HG03280 (cell line): ENCODE measurements at regions not wholly inside any gene's neighbourhood (a gene's known extent, or its start where the extent isn't known, plus 50 kb on each side); places are given as distances from the start of the nearest gene placed in this dataset.

Source experiments
- ATAC-seq: cut with Tn5 transposase; IDR thresholded peaks from one replicate; pipeline ENCODE4 v1.9.1; 2021; ENCODE audit warnings: mild to moderate bottlenecking, moderate library complexity; ENCODE audit not compliant: unreplicated experiment

- no peak for ATAC-seq
These were observed 182.7 kb upstream of the HNRNPA3 start for GRCh38 chr2:177029901-177030300.

- ATAC-seq, result no peak
These were observed 182.0 kb upstream of the HNRNPA3 start for GRCh38 chr2:177030451-177031105.

DNA sequence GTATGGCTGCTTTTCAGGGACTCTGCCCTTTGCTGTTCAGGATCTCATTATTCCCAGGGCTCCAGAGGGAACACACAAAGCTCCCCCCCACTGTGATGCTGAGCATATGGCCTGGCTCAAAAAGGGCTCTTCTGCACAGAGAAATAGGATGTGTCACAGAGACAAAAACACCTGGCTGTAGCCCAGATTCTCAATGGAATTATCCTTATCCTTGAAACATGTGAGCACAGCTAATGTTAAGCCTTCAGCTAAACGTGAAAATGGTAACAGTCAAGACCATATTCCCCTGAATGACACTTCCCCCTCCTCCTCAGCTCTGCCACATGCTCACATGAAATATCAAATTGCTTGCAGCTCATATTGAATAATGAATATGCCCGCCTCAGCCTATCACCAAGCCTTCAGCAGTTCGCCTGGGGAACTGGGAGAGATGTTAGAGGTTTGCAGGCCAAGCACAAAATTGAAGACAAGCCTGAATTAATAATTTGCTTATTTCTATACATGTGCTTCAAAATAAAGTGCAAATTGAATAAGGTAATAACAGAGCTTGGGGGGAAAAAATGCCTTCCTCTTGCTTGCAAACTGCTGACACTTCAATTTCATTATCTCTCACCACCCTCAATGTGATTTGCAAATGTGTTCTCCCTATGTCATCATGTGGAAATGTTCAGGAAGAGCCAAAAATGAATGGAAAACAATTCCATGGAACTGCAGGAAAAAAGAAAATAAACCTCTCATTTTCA, 181.0 kb upstream of the HNRNPA3 start:
- no peak for ATAC-seq

GRCh38 chr2:177036747-177037146, 175.8 kb upstream of the HNRNPA3 start:
- ATAC-seq, result no peak

DNA sequence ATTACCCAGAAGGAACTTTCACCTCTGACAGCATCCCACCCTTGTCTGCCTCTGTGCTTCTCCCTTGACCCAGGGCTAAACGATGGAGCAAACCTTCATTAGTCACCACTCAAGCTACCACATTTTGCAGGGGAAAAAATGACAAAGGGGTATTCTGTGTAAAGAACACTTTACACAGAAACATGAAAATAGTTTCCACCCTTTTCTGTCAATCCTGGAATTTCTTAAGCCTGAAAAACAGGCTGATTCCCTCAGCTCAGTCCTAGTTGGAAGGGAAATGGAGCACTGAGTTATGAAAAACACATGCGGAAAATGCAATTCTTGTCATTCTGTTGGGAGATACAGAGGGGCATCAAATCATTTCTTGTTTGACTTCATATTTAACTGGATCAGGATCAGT, 175.0 kb upstream of the HNRNPA3 start:
- no peak for ATAC-seq

- ATAC-seq, result no peak
These were observed 173.7 kb upstream of the HNRNPA3 start for GRCh38 chr2:177038787-177039484.

DNA sequence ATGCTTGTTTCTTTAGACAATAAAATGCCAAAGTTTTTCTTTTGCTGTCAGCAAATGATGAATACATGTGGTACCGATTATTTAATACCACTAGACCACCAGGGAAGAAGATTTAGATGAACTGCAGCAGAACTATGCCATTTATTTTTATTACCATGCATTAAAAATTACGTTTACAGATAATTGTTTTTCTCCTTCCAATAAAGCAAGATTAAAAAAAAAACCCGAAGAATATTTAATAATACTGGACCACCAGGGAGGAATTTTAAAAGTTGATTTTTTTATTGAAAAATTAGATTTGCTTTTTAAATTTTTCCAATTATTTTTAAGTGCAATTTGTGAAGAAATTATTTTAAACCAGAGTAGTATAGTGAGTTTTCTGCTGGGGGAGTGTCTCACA, 170.3 kb upstream of the HNRNPA3 start:
- no peak for ATAC-seq

- ATAC-seq, result no peak
These were observed 167.9 kb upstream of the HNRNPA3 start for GRCh38 chr2:177044671-177045070.

GRCh38 chr2:177048981-177049380, 163.6 kb upstream of the HNRNPA3 start:
- no peak for ATAC-seq

- no peak for ATAC-seq
These were observed 161.3 kb upstream of the HNRNPA3 start for GRCh38 chr2:177051278-177051677.

GRCh38 chr2:177052471-177052870, 160.1 kb upstream of the HNRNPA3 start:
- no peak for ATAC-seq

DNA sequence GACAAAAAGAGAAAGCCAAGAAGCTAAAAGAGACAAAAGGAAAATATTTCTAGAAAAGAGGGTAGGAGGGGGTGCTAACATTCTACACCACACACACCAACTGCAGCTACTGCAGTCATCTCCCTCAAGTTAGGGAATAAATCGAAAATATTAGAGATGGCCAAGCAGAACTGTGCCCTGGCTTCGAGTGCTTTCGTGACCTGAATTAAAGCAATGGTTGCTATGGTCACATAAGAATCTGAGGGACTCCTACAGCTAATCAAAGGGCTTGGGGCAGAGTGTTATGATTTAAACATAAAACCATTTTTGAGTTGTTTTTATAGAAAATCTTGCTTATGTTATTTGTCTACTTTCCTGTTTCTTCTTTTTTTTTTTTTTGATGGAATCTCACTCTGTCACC, 159.6 kb upstream of the HNRNPA3 start:
- ATAC-seq, result no peak

GRCh38 chr2:177053716-177054115, 158.9 kb upstream of the HNRNPA3 start:
- no peak for ATAC-seq

DNA sequence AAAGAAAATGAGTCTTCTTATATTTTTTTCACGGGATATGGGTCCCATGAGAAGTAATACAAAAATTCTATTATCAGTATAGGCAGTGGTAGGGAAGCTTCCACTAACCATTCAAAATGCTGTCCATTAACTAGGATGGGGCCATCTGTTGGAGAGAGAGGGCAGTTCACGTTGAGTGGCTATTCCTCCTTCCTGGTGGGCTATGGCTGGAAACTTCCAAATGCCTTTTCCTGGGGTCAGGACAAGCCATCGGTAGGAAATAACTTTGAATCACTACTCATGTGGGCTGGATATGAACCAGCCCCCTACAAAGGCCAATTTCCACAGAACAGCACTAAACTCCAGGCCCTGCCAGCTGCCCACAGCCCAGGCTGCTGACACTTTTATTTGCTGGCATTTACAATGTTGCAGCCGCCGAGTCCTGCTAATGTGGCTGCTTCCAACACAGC, 156.1 kb upstream of the HNRNPA3 start:
- ATAC-seq, result no peak

- no peak for ATAC-seq
These were observed 153.8 kb upstream of the HNRNPA3 start for GRCh38 chr2:177058747-177059146.

DNA sequence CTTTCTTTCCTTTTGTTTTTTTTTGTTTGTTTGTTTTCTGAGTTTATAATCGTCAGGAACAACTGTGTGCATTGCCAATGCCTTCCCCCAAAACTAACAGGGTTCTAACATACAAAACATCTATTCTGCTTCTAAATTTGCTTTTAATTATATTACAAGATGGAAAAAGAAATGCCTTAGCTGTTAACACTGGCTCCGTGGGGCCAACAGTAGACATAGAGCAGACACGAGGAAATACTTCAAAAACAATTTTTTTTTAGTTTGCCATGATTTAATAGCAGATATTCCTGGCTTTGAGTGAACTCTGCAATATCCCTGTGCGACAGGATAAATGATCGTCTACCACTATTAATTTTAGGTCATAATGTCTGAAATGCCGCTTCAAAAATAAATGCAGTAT, 153.3 kb upstream of the HNRNPA3 start:
- ATAC-seq, result no peak

DNA sequence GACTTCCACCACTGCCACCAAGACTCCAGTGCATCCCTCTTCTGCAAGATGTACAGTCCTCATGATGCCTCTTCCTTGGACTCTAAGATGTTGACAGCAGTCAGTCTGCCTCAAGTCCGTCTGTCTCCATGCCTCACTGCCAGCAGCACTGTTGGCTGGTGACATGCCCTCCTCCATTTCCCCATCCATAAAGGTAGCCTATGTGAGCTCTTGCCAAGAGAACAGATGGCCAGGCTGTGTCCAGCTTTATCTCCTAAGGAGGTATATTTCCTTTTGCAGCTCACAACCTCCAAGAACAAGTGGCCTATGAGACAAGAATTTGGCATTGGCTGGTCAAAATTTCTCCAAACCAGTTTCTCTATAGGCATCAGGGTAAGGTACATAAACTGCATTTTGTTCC, 149.3 kb upstream of the HNRNPA3 start:
- no peak for ATAC-seq

DNA sequence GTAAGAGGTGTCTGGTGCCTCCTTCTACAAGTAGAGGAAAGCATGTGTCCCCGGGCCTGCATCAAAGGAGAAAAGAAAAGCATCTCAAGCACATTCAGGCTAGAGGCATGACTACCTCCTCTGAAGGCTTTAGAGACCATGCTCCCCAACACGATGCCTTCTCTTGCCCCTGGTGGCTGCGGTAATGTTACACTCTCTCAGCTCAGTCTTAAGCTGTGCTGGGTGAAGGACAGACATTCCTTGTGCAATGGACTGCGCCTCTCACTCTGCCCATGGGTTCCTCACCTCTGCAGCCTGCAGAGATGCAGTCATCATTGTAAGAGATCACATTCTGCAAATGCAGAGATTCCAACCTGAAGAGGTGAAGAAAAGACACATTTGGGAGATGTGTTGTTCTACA, 148.2 kb upstream of the HNRNPA3 start:
- no peak for ATAC-seq

- ATAC-seq, result no peak
These were observed 143.6 kb upstream of the HNRNPA3 start for GRCh38 chr2:177068967-177069366.

DNA sequence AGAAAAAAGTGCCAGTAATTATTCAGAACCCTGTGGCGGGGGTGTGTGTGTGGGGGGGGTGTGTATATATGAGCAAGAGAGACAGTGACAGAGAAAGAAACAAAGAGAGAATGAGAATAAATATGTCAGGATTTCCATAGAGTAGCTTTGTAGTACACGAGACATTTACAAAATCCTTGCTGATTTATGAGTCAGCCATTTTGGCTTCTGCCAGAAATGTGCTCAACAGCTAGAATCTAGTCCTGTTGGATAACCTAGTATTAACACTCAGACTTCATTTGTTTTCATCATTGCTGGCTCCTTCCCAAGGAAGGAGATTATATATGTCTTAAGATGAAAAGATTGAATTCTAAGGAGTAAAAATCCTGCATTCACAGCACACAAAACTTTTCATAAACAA, 140.5 kb upstream of the HNRNPA3 start:
- no peak for ATAC-seq

DNA sequence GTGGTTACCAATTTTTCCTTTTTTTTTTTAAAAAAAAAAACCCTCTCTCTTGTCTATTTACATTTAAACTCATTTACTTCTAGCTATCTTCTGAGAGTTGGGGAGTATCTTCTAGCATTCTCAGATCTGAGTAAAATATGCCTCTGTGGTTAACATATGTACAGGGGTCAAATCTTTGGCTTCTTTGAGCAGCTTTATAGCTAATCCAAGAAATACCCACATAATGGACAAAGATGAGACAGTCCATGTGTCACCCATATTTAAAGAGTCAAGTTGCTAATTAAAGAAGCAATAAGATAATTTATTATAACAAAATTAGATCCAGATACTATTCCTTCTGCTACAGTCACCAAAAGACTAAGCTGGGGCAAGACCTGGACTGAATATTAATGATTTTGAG, 139.0 kb upstream of the HNRNPA3 start:
- ATAC-seq, result no peak

DNA sequence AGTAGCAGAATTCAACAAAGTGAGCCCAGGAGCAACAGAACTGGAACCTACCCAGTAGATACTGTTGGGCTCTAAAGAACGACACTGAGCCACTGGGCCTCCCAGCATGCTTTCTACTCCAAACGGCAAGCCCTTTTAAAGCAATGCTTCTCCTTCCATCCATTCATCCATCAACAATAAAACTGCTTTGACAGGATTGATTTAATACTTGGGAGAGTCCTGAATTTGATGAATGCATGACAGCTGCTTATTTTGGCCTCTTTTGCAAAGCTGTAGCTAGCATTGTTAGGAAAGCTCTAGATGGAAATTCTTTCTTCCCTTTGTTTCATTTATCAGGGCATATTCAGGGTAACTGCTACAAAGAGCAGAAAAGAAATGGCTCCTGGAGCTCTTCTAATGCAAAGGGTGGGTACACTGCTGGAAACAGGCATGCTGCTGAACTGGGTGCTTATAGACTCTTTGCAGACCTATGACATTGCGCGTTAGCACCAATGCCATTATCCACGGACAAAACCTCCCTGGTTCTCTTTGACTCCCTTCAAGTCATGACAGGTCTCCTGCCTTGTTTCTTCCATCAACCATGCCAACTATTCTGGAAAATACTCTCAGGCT, 138.4 kb upstream of the HNRNPA3 start:
- no peak for ATAC-seq
